HepG2 (cell line): ENCODE measurements at regions not wholly inside any gene's neighbourhood (a gene's known extent, or its start where the extent isn't known, plus 50 kb on each side); places are given as distances from the start of the nearest gene placed in this dataset.

Experiments used
- EZH2 ChIP-seq: conservative IDR thresholded peaks from 2 replicates; pipeline ENCODE4 v1.6.1; 2012; ENCODE audit warnings: mild to moderate bottlenecking, low read depth, low read length, moderate library complexity
- JUN ChIP-seq: sonication (generic); formaldehyde crosslinking; IDR thresholded peaks from 2 replicates; pipeline ENCODE4 v1.4.0; 2020; ENCODE audit warnings: mild to moderate bottlenecking, missing genetic modification reagents
- TF ChIP-seq, protein P1 (sequence below), 2 experiments: IDR thresholded peaks; 2 replicates each; pipeline ENCODE4 v1.6.1; 2011 to 2012; ENCODE audit warnings: low read length in 2 of 2, borderline replicate concordance in 1 of 2, low read depth in 1 of 2, mild to moderate bottlenecking in 1 of 2, moderate library complexity in 1 of 2
- TF ChIP-seq, protein P2 (sequence below): sonication (generic); formaldehyde crosslinking; IDR thresholded peaks from 2 replicates; pipeline ENCODE4 v1.5.0; 2020; ENCODE audit warnings: mild to moderate bottlenecking, missing genetic modification reagents, moderate library complexity

DNA sequence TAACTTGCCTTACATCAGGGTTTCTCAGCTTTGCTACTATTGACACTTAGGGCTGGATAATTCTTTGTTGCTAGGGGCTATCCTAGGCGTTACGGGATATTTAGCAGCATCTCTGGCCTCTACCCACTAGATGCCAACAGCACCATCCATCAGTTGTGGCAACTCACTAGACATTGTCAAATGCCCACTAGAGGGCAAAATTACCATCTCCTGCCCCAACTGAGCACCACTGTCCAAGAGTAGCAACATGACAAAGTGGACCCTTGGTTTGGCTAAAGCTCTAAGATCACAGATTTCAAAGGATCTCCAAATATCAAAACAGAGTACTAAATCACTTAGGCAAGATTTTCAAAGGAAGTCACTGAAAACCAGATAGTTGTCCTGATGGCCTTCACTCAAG, 251.7 kb upstream of the TBX3 start:
- no peak for TF ChIP-seq EZH2
- TF ChIP-seq, protein P1, sequence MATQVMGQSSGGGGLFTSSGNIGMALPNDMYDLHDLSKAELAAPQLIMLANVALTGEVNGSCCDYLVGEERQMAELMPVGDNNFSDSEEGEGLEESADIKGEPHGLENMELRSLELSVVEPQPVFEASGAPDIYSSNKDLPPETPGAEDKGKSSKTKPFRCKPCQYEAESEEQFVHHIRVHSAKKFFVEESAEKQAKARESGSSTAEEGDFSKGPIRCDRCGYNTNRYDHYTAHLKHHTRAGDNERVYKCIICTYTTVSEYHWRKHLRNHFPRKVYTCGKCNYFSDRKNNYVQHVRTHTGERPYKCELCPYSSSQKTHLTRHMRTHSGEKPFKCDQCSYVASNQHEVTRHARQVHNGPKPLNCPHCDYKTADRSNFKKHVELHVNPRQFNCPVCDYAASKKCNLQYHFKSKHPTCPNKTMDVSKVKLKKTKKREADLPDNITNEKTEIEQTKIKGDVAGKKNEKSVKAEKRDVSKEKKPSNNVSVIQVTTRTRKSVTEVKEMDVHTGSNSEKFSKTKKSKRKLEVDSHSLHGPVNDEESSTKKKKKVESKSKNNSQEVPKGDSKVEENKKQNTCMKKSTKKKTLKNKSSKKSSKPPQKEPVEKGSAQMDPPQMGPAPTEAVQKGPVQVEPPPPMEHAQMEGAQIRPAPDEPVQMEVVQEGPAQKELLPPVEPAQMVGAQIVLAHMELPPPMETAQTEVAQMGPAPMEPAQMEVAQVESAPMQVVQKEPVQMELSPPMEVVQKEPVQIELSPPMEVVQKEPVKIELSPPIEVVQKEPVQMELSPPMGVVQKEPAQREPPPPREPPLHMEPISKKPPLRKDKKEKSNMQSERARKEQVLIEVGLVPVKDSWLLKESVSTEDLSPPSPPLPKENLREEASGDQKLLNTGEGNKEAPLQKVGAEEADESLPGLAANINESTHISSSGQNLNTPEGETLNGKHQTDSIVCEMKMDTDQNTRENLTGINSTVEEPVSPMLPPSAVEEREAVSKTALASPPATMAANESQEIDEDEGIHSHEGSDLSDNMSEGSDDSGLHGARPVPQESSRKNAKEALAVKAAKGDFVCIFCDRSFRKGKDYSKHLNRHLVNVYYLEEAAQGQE (IDR thresholded peaks at IDR 0.05; ENCODE audit: borderline replicate concordance in 1 of 2, low read depth in 1 of 2, low read length in 2 of 2): no peak
- TF ChIP-seq JUN: no peak
- TF ChIP-seq, protein P2, sequence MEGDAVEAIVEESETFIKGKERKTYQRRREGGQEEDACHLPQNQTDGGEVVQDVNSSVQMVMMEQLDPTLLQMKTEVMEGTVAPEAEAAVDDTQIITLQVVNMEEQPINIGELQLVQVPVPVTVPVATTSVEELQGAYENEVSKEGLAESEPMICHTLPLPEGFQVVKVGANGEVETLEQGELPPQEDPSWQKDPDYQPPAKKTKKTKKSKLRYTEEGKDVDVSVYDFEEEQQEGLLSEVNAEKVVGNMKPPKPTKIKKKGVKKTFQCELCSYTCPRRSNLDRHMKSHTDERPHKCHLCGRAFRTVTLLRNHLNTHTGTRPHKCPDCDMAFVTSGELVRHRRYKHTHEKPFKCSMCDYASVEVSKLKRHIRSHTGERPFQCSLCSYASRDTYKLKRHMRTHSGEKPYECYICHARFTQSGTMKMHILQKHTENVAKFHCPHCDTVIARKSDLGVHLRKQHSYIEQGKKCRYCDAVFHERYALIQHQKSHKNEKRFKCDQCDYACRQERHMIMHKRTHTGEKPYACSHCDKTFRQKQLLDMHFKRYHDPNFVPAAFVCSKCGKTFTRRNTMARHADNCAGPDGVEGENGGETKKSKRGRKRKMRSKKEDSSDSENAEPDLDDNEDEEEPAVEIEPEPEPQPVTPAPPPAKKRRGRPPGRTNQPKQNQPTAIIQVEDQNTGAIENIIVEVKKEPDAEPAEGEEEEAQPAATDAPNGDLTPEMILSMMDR (CRISPR knock-in tag): peak; percentile 48
